Astrocyte (in vitro differentiated cells and primary cell): ENCODE measurements at regions not wholly inside any gene's neighbourhood (a gene's known extent, or its start where the extent isn't known, plus 50 kb on each side); places are given as distances from the start of the nearest gene placed in this dataset.

Experiments used
- DNase-seq: peaks from one replicate; pipeline ENCODE4 v3.0.0-alpha.2; 2010; ENCODE audit warnings: low read depth
- FAIRE-seq: peaks from 2 replicates; lab custom pipeline; 2011; peaks lifted over from hg19 to GRCh38; lab: Jason Lieb, UNC
- H2AFZ ChIP-seq: 2 replicates; pipeline ENCODE4 v1.6.0; 2012; ENCODE audit warnings: low read depth, low read length, inconsistent platforms
- H3K27ac ChIP-seq: 2 replicates; pipeline ENCODE4 v1.5.1; 2011; ENCODE audit warnings: low read depth, low read length, inconsistent platforms
- H3K27me3 ChIP-seq: 2 replicates; pipeline ENCODE4 v1.6.0; 2011; ENCODE audit warnings: low read length, inconsistent platforms; ENCODE audit not compliant: insufficient read depth
- H3K36me3 ChIP-seq: 2 replicates; pipeline ENCODE4 v1.5.1; 2011; ENCODE audit warnings: low read length, inconsistent platforms; ENCODE audit not compliant: insufficient read depth
- H3K4me1 ChIP-seq: 2 replicates; pipeline ENCODE4 v1.5.1; 2011; ENCODE audit warnings: low read length, inconsistent platforms; ENCODE audit not compliant: insufficient read depth
- H3K4me2 ChIP-seq: 2 replicates; pipeline ENCODE4 v1.6.0; 2012; ENCODE audit warnings: low read length, inconsistent platforms
- H3K4me3 ChIP-seq: 2 replicates; pipeline ENCODE4 v1.5.1; 2011; ENCODE audit warnings: low read depth, mild to moderate bottlenecking, low read length, inconsistent platforms; ENCODE audit not compliant: insufficient read depth
- H3K79me2 ChIP-seq: 2 replicates; pipeline ENCODE4 v1.6.0; 2012; ENCODE audit warnings: mild to moderate bottlenecking, low read length, inconsistent platforms; ENCODE audit not compliant: insufficient read depth
- H3K9ac ChIP-seq: 2 replicates; pipeline ENCODE4 v1.6.0; 2012; ENCODE audit warnings: mild to moderate bottlenecking, low read length, inconsistent platforms
- H3K9me3 ChIP-seq: 2 replicates; pipeline ENCODE4 v1.5.1; 2012; ENCODE audit warnings: low read depth, mild to moderate bottlenecking, low read length, inconsistent platforms; ENCODE audit not compliant: insufficient read depth
- H4K20me1 ChIP-seq: 2 replicates; pipeline ENCODE4 v1.6.0; 2012; ENCODE audit warnings: low read length, inconsistent platforms; ENCODE audit not compliant: insufficient read depth
- H3K27ac Mint-ChIP-seq: one replicate; pipeline ENCODE4 v1.8.0; 2021; ENCODE audit warnings: mild to moderate bottlenecking, mixed read lengths; ENCODE audit not compliant: unreplicated experiment
- H3K27me3 Mint-ChIP-seq: one replicate; pipeline ENCODE4 v1.8.0; 2021; ENCODE audit warnings: low read depth, mixed read lengths; ENCODE audit not compliant: unreplicated experiment
- H3K36me3 Mint-ChIP-seq: one replicate; pipeline ENCODE4 v1.8.0; 2021; ENCODE audit warnings: low read depth, mixed read lengths; ENCODE audit not compliant: unreplicated experiment
- H3K4me1 Mint-ChIP-seq: one replicate; pipeline ENCODE4 v1.8.0; 2021; ENCODE audit warnings: low read depth, mixed read lengths; ENCODE audit not compliant: unreplicated experiment
- H3K4me3 Mint-ChIP-seq: one replicate; pipeline ENCODE4 v1.8.0; 2021; ENCODE audit warnings: mild to moderate bottlenecking, moderate library complexity, mixed read lengths; ENCODE audit not compliant: unreplicated experiment
- H3K9me3 Mint-ChIP-seq: one replicate; pipeline ENCODE4 v1.8.0; 2021; ENCODE audit warnings: mild to moderate bottlenecking, mixed read lengths; ENCODE audit not compliant: unreplicated experiment
- CTCF ChIP-seq: IDR thresholded peaks from 2 replicates; pipeline ENCODE4 v1.5.1; 2011; ENCODE audit warnings: low read depth, mild to moderate bottlenecking, inconsistent platforms, low read length, moderate library complexity; ENCODE audit not compliant: insufficient read depth
- EZH2 ChIP-seq: IDR thresholded peaks from 2 replicates; pipeline ENCODE4 v1.6.1; 2012; ENCODE audit warnings: mild to moderate bottlenecking, low read length, inconsistent platforms; ENCODE audit not compliant: insufficient read depth

- H3K4me3 Mint-ChIP-seq, result no peak overlapping the region
- Histone ChIP-seq H3K4me1 (peaks cover 11% of the 10 kb centered on the region), H2AFZ (no peak overlapping the region), H4K20me1 (no peaks in the 10 kb centered on the region), H3K27ac (peak overlapping the region; percentile 29), H3K36me3 (no peaks in the 10 kb centered on the region), H3K79me2 (no peaks in the 10 kb centered on the region), H3K9me3 (no peaks in the 10 kb centered on the region), H3K4me2 (no peak overlapping the region), H3K4me3 (no peak overlapping the region), H3K9ac (no peak overlapping the region), H3K27me3 (peaks cover 17% of the 10 kb centered on the region)
- FAIRE-seq (peak; percentile 32), DNase-seq (peak; percentile 92)
- H3K27ac Mint-ChIP-seq, result peak overlapping the region; percentile 97
- H3K9me3 Mint-ChIP-seq, result no peaks in the 10 kb centered on the region
- TF ChIP-seq EZH2 (no peak), CTCF (no peak)
- no peaks in the 10 kb centered on the region for H3K36me3 Mint-ChIP-seq
- peaks cover 6% of the 10 kb centered on the region for H3K27me3 Mint-ChIP-seq
- H3K4me1 Mint-ChIP-seq, result peaks cover 28% of the 10 kb centered on the region
Observed at GRCh38 chr3:14289590-14290461, 111.2 kb downstream of the LSM3 start.

- Histone ChIP-seq H3K4me1 (peaks cover 11% of the 10 kb centered on the region), H4K20me1 (no peaks in the 10 kb centered on the region), H3K79me2 (no peaks in the 10 kb centered on the region), H2AFZ (no peak overlapping the region), H3K9me3 (no peaks in the 10 kb centered on the region), H3K27me3 (peaks cover 16% of the 10 kb centered on the region), H3K4me2 (no peak overlapping the region), H3K4me3 (no peak overlapping the region), H3K27ac (no peak overlapping the region), H3K9ac (no peak overlapping the region), H3K36me3 (no peaks in the 10 kb centered on the region)
- no peak for FAIRE-seq
- Mint-ChIP-seq H3K27ac (peak overlapping the region; percentile 97), H3K27me3 (no peaks in the 10 kb centered on the region), H3K4me3 (no peak overlapping the region), H3K4me1 (peaks cover 28% of the 10 kb centered on the region), H3K36me3 (no peaks in the 10 kb centered on the region), H3K9me3 (no peaks in the 10 kb centered on the region)
- TF ChIP-seq CTCF (no peak), EZH2 (no peak)
- DNase-seq, result no peak
Observed at GRCh38 chr3:14290631-14291385, 111.6 kb upstream of the SLC6A6 start.
